ENCODE measurements at regions not wholly inside any gene's neighbourhood (a gene's known extent, or its start where the extent isn't known, plus 50 kb on each side); places are given as distances from the start of the nearest gene placed in this dataset.

GRCh38 chr13:46480131-46480530 lies 72.8 kb upstream of the LRCH1 start:
- no peak for TF ChIP-seq CTCF (IDR thresholded peaks at IDR 0.05; ENCODE audit: control extremely low read depth, extremely low read depth, low read depth, missing control alignments)
- POLR2A ChIA-PET = no interaction called here
- no peak for DNase-seq (ENCODE audit: extremely low spot score)
- CTCF ChIA-PET = interaction anchor here (2.5 kb wide), 1 partner anchor 11 kb away, joined by 8 read pairs; no protein-coding TSS in a partner anchor

DNA sequence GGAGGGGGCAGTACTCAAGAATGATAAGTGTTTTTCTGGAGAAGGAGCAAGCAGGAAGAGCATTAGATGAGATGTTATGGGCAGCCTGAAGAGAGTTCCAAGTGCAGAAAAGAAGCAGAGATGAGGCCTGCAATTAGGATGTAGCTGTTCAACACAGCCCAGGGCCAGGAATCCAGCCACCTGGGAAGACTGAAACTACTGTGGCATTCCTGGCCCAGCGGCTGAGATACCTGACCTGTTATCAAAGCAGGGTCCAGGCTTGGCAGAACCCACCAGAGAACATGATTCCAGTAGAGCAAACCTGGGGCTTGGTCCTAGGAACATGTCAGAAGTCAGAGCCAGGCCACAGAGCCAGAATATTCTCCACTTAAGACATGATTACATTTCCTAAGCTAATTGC lies 73.3 kb upstream of the LRCH1 start:
- DNase-seq (ENCODE audit: extremely low spot score) = no peak
- ChIA-PET POLR2A (no interaction called here), CTCF (interaction anchor here (1.0 to 2.5 kb wide), 2 partner anchors 11 to 14 kb away, joined by 3 to 8 read pairs; no protein-coding TSS in a partner anchor)
- no peak for TF ChIP-seq CTCF (IDR thresholded peaks at IDR 0.05; ENCODE audit: control extremely low read depth, extremely low read depth, low read depth, missing control alignments)

- ChIA-PET POLR2A (no interaction called here), CTCF (interaction anchor here (1.0 to 2.5 kb wide), 2 partner anchors 12 to 15 kb away, joined by 3 to 8 read pairs; no protein-coding TSS in a partner anchor)
- TF ChIP-seq CTCF (IDR thresholded peaks at IDR 0.05; ENCODE audit: control extremely low read depth, extremely low read depth, low read depth, missing control alignments) = no peak
These were observed 73.7 kb upstream of the LRCH1 start for GRCh38 chr13:46479283-46479682.

DNA sequence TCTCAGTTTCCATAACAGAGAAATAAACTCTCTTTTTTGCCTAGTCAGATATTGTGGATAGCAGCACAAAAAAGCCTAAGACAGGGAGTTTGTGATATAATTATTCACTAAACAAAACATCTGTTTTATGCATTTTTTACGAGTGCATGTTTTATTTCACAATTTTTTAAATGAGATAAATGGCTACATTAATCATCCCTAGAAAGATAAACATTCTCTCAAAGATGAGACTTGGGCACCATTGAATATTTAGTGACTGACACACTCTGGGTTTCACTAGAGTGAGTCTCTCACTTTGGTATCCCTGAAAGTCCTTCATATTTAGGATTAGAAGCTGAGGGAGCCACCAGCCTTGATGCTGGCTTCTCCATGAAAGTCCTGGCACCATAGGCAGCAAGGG lies 74.3 kb upstream of the LRCH1 start:
- ChIA-PET POLR2A (no interaction called here), CTCF (interaction anchor here (1.0 to 2.5 kb wide), 2 partner anchors 12 to 15 kb away, joined by 3 to 8 read pairs; no protein-coding TSS in a partner anchor)
- DNase-seq (ENCODE audit: extremely low spot score) = no peak
- TF ChIP-seq CTCF (IDR thresholded peaks at IDR 0.05; ENCODE audit: control extremely low read depth, extremely low read depth, low read depth, missing control alignments) = no peak

More at GRCh38 chr13:46479283-46479682, 73.7 kb upstream of the LRCH1 start:
- no peak for DNase-seq (ENCODE audit: extremely low spot score)

GRCh38 chr13:46476174-46476573 lies 76.8 kb upstream of the LRCH1 start:
- no peak for TF ChIP-seq CTCF (IDR thresholded peaks at IDR 0.05; ENCODE audit: control extremely low read depth, extremely low read depth, low read depth, missing control alignments)
- ChIA-PET CTCF (interaction anchor here (1.7 kb wide), 1 partner anchor 16 kb away, joined by 5 read pairs; no protein-coding TSS in a partner anchor), POLR2A (no interaction called here)
- no peak for DNase-seq (ENCODE audit: extremely low spot score)

DNA sequence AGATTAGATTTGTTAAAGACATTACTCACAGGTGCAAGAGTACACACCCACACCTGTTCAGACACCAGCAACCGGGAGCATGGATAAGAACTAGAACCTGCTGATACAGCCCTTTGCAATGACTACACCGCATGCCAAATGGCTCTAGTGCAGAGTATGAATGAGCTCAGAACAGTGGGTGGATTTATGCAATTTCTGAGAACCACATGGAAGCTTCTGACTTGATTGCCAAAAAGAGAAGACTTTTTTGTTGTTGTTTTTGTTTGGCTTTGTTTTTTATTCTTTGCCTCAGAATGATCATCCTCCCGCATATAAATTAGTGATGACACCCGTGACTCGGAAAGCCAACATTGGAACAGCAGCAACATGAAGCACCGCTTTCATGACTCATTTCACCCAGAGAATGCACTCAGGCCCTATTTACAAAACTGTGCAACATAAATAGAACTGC lies 77.4 kb upstream of the LRCH1 start:
- TF ChIP-seq CTCF (IDR thresholded peaks at IDR 0.05; ENCODE audit: control extremely low read depth, extremely low read depth, low read depth, missing control alignments) = no peak
- no peak for DNase-seq (ENCODE audit: extremely low spot score)
- CTCF ChIA-PET = interaction anchor here (1.7 kb wide), 1 partner anchor 16 kb away, joined by 5 read pairs; no protein-coding TSS in a partner anchor
- POLR2A ChIA-PET = no interaction called here
